ENCODE measurements at regions not wholly inside any gene's neighbourhood (a gene's known extent, or its start where the extent isn't known, plus 50 kb on each side); places are given as distances from the start of the nearest gene placed in this dataset.

- ATAC-seq = no peak
- POLR2A ChIA-PET (ENCODE audit: unreplicated experiment) = no interaction called here
- Histone ChIP-seq H3F3A (ENCODE audit: low read length, unreplicated experiment) (no peaks in the 10 kb centered on the region), H3K79me2 (ENCODE audit: low read length) (no peaks in the 10 kb centered on the region), H3K27me3 (ENCODE audit: low read length) (no peaks in the 10 kb centered on the region), H3K4me2 (ENCODE audit: low read length) (no peak overlapping the region), H3K27ac (ENCODE audit: low read length) (no peak overlapping the region), H3K4me3 (ENCODE audit: low read length) (no peak overlapping the region), H4K20me1 (ENCODE audit: low read length) (no peaks in the 10 kb centered on the region), H3K4me1 (ENCODE audit: insufficient read depth, low read length) (no peaks in the 10 kb centered on the region), H3K36me3 (ENCODE audit: low read depth, low read length) (no peaks in the 10 kb centered on the region), H3K9me2 (replicated peaks; ENCODE audit: low read length) (no peaks in the 10 kb centered on the region), H3K9me3 (ENCODE audit: low read length) (no peaks in the 10 kb centered on the region), H2AFZ (ENCODE audit: low read length) (no peak overlapping the region), H3K9ac (ENCODE audit: low read length) (no peak overlapping the region)
- intact Hi-C loops (cut with micrococcal nuclease) = no loop called here
- DNase-seq = no peak
- CTCF ChIA-PET = no interaction called here
- no TSS peak for BruUV-seq (replicated peaks)
- TF ChIP-seq EZH2 (IDR thresholded peaks at IDR 0.05; ENCODE audit: low read length, unreplicated experiment) (no peak), EZH2phosphoT487 (IDR thresholded peaks at IDR 0.05; ENCODE audit: borderline replicate concordance, low read length) (no peak), CTCF (conservative IDR thresholded peaks at IDR 0.05; ENCODE audit: low read depth, low read length) (no peak)
Measured at GRCh38 chr3:177946936-177947335, 589.3 kb upstream of the KCNMB2 start.

GRCh38 chr3:177947901-177948300, 588.3 kb upstream of the KCNMB2 start:
- H3K9me2 ChIP-seq (replicated peaks; ENCODE audit: low read length) = no peaks in the 10 kb centered on the region
- TF ChIP-seq EZH2 (IDR thresholded peaks at IDR 0.05; ENCODE audit: low read length, unreplicated experiment) (no peak), CTCF (conservative IDR thresholded peaks at IDR 0.05; ENCODE audit: low read depth, low read length) (no peak), EZH2phosphoT487 (IDR thresholded peaks at IDR 0.05; ENCODE audit: borderline replicate concordance, low read length) (no peak)
- H3K4me1 ChIP-seq (ENCODE audit: insufficient read depth, low read length) = no peaks in the 10 kb centered on the region
- H3K4me3 ChIP-seq (ENCODE audit: low read length) = no peak overlapping the region
- no TSS peak for BruUV-seq (replicated peaks)
- DNase-seq = no peak
- ChIA-PET POLR2A (ENCODE audit: unreplicated experiment) (no interaction called here), CTCF (no interaction called here)
- H3K4me2 ChIP-seq (ENCODE audit: low read length) = no peak overlapping the region
- H3F3A ChIP-seq (ENCODE audit: low read length, unreplicated experiment) = no peaks in the 10 kb centered on the region
- H3K27ac ChIP-seq (ENCODE audit: low read length) = no peak overlapping the region
- intact Hi-C loops (cut with micrococcal nuclease) = no loop called here
- H3K36me3 ChIP-seq (ENCODE audit: low read depth, low read length) = no peaks in the 10 kb centered on the region
- H3K79me2 ChIP-seq (ENCODE audit: low read length) = no peaks in the 10 kb centered on the region
- no peaks in the 10 kb centered on the region for H3K27me3 ChIP-seq (ENCODE audit: low read length)
- H3K9ac ChIP-seq (ENCODE audit: low read length) = no peak overlapping the region
- no peak for ATAC-seq
- no peaks in the 10 kb centered on the region for H3K9me3 ChIP-seq (ENCODE audit: low read length)
- no peaks in the 10 kb centered on the region for H4K20me1 ChIP-seq (ENCODE audit: low read length)
- no peak overlapping the region for H2AFZ ChIP-seq (ENCODE audit: low read length)

- no peak overlapping the region for H2AFZ ChIP-seq (ENCODE audit: low read length)
- no peaks in the 10 kb centered on the region for H3K79me2 ChIP-seq (ENCODE audit: low read length)
- H3K9me3 ChIP-seq (ENCODE audit: low read length) = no peaks in the 10 kb centered on the region
- H3K27ac ChIP-seq (ENCODE audit: low read length) = no peak overlapping the region
- no peaks in the 10 kb centered on the region for H3K27me3 ChIP-seq (ENCODE audit: low read length)
- no peaks in the 10 kb centered on the region for H4K20me1 ChIP-seq (ENCODE audit: low read length)
- CTCF ChIA-PET = no interaction called here
- H3K4me3 ChIP-seq (ENCODE audit: low read length) = no peak overlapping the region
- no peaks in the 10 kb centered on the region for H3F3A ChIP-seq (ENCODE audit: low read length, unreplicated experiment)
- no peaks in the 10 kb centered on the region for H3K9me2 ChIP-seq (replicated peaks; ENCODE audit: low read length)
- DNase-seq = no peak
- H3K9ac ChIP-seq (ENCODE audit: low read length) = no peak overlapping the region
- POLR2A ChIA-PET (ENCODE audit: unreplicated experiment) = no interaction called here
- H3K4me1 ChIP-seq (ENCODE audit: insufficient read depth, low read length) = no peaks in the 10 kb centered on the region
- H3K4me2 ChIP-seq (ENCODE audit: low read length) = no peak overlapping the region
- TF ChIP-seq EZH2phosphoT487 (IDR thresholded peaks at IDR 0.05; ENCODE audit: borderline replicate concordance, low read length) (no peak), CTCF (conservative IDR thresholded peaks at IDR 0.05; ENCODE audit: low read depth, low read length) (no peak), EZH2 (IDR thresholded peaks at IDR 0.05; ENCODE audit: low read length, unreplicated experiment) (no peak)
- intact Hi-C loops (cut with micrococcal nuclease) = no loop called here
- no TSS peak for BruUV-seq (replicated peaks)
- H3K36me3 ChIP-seq (ENCODE audit: low read depth, low read length) = no peaks in the 10 kb centered on the region
- no peak for ATAC-seq
Measured at GRCh38 chr3:177948716-177949425, 587.4 kb upstream of the KCNMB2 start.

Data from PC-3 (cell line).